ENCODE measurements at regions not wholly inside any gene's neighbourhood (a gene's known extent, or its start where the extent isn't known, plus 50 kb on each side); places are given as distances from the start of the nearest gene placed in this dataset.
"Not testable (repeated sequence)": the region's sequence is repeated elsewhere in the genome, so short reads cannot be mapped to it uniquely, and the experiment has no call there.

DNA sequence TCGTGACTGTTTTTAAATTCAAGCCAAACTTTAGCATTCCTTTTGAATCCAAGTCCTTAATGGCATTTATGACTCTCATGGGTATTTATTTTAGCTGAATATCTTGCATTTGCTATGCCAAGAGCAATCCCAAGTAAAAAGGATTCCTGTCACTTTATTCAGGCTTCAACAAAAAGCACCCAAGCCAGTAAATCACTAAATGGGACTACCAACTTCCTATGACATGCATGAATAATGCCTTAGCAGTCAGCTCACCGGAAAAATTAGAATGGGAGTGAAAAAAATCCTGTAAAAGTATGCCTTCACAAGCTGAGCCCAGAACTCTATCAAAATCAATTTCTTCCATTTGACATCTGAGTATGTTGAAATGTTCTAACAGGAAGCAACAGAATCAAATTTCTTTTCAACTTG lies 1297.9 kb downstream of the ROBO2 start:
- no peaks in the 10 kb centered on the region for H3K36me3 ChIP-seq
- no peak overlapping the region for H3K4me3 ChIP-seq
- no peaks in the 10 kb centered on the region for H3K27me3 ChIP-seq
- intact Hi-C loops (cut with DNase I) = no loop called here
- WGBS, 2 donors = 42 to 55% methylated on average over 2 of the region's 2 CpGs
- ATAC-seq (no peak), DNase-seq (no peak)
- no peaks in the 10 kb centered on the region for H3K9me3 ChIP-seq
- no peak overlapping the region for H3K27ac ChIP-seq
- no peak for TF ChIP-seq CTCF (IDR thresholded peaks at IDR 0.05)
- H3K4me1 ChIP-seq = no peaks in the 10 kb centered on the region

GRCh38 chr3:78338405-78338804 lies 1298.5 kb downstream of the ROBO2 start:
- H3K4me3 ChIP-seq = no peak overlapping the region
- no peak for ATAC-seq
- DNase-seq = no peak
- intact Hi-C loops (cut with DNase I) = no loop called here
- no peaks in the 10 kb centered on the region for H3K27me3 ChIP-seq
- no peaks in the 10 kb centered on the region for H3K9me3 ChIP-seq
- H3K4me1 ChIP-seq = no peaks in the 10 kb centered on the region
- no peak overlapping the region for H3K27ac ChIP-seq
- no peaks in the 10 kb centered on the region for H3K36me3 ChIP-seq
- TF ChIP-seq CTCF (IDR thresholded peaks at IDR 0.05) = no peak
- 88 to 91% methylated on average over 2 of the region's 2 CpGs for WGBS, 2 donors

GRCh38 chr3:78343221-78343620 lies 1303.3 kb downstream of the ROBO2 start:
- no peak for TF ChIP-seq CTCF (IDR thresholded peaks at IDR 0.05)
- Histone ChIP-seq H3K4me3 (no peak overlapping the region), H3K36me3 (no peaks in the 10 kb centered on the region), H3K9me3 (no peaks in the 10 kb centered on the region), H3K27me3 (no peaks in the 10 kb centered on the region), H3K27ac (no peak overlapping the region), H3K4me1 (no peaks in the 10 kb centered on the region)
- intact Hi-C loops (cut with DNase I) = no loop called here
- DNase-seq (no peak), ATAC-seq (no peak)
- 61 to 73% methylated on average over 1 of the region's 1 CpG for WGBS, 2 donors

DNA sequence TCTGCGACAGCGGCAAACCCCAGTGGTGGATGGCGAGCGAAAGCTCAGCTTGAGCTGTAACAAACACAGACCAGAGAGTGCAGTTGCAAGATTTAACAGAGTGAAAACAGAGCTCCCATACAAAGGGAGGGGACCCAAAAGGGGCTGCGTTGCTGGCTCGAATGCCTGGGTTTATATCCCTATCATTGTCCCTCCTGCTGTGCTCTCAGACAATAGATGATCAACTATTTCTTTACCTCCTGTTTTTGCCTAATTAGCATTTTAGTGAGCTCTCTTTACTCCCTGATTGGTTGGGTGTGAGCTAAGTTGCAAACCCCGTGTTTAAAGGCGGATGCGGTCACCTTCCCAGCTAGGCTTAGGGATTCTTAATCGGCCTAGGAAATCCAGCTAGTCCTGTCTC lies 1304.4 kb downstream of the ROBO2 start:
- DNase-seq; H3K9me3 ChIP-seq; H3K27me3 ChIP-seq; ATAC-seq; H3K4me3 ChIP-seq; H3K4me1 ChIP-seq; intact Hi-C loops (cut with DNase I); H3K27ac ChIP-seq; H3K36me3 ChIP-seq: not testable (repeated sequence)
- 87 to 88% methylated on average over 10 of the region's 10 CpGs for WGBS, 2 donors

- Histone ChIP-seq H3K27me3 (no peaks in the 10 kb centered on the region), H3K9me3 (no peaks in the 10 kb centered on the region), H3K27ac (no peak overlapping the region), H3K36me3 (no peaks in the 10 kb centered on the region), H3K4me3 (no peak overlapping the region), H3K4me1 (no peaks in the 10 kb centered on the region)
- WGBS, 2 donors = 81 to 84% methylated on average over 6 of the region's 6 CpGs
- ATAC-seq = no peak
- DNase-seq = no peak
- TF ChIP-seq CTCF (IDR thresholded peaks at IDR 0.05) = no peak
- intact Hi-C loops (cut with DNase I) = no loop called here
These were observed 1305.0 kb downstream of the ROBO2 start for GRCh38 chr3:78344918-78345317.

Measured in heart right ventricle (tissue), 16 donors.